T follicular helper cell (primary cell): ENCODE measurements at regions not wholly inside any gene's neighbourhood (a gene's known extent, or its start where the extent isn't known, plus 50 kb on each side); places are given as distances from the start of the nearest gene placed in this dataset.

Source experiments
- DNase-seq: peaks from one replicate; pipeline ENCODE4 v3.0.0-alpha.2; 2020; ENCODE audit warnings: low read depth

- no peak for DNase-seq
Observed at GRCh38 chr14:100658181-100658886, 68.4 kb upstream of the DLK1 start.

GRCh38 chr14:100659345-100660001, 67.2 kb upstream of the DLK1 start:
- DNase-seq = no peak

- DNase-seq = no peak
Observed at GRCh38 chr14:100660498-100660881, 66.2 kb upstream of the DLK1 start.

- no peak for DNase-seq
Observed at GRCh38 chr14:100660882-100661635, 65.6 kb upstream of the DLK1 start.

- DNase-seq = peak; percentile 37
Observed at GRCh38 chr14:100662879-100663760, 63.6 kb upstream of the DLK1 start.

GRCh38 chr14:100663761-100664052, 63.0 kb upstream of the DLK1 start:
- DNase-seq = no peak

- DNase-seq = no peak
Observed at GRCh38 chr14:100664231-100664630, 62.5 kb upstream of the DLK1 start.

- DNase-seq = no peak
Observed at GRCh38 chr14:100664841-100665510, 61.7 kb upstream of the DLK1 start.

GRCh38 chr14:100665511-100666032, 61.1 kb upstream of the DLK1 start:
- DNase-seq = no peak

GRCh38 chr14:100666403-100666802, 60.3 kb upstream of the DLK1 start:
- DNase-seq = no peak

- DNase-seq = no peak
Observed at GRCh38 chr14:100666851-100667250, 59.8 kb upstream of the DLK1 start.

- DNase-seq = no peak
Observed at GRCh38 chr14:100667656-100668055, 59.0 kb upstream of the DLK1 start.

GRCh38 chr14:100668352-100668751, 58.3 kb upstream of the DLK1 start:
- DNase-seq = no peak

GRCh38 chr14:100669011-100669412, 57.7 kb upstream of the DLK1 start:
- no peak for DNase-seq

- no peak for DNase-seq
Observed at GRCh38 chr14:100669468-100669867, 57.2 kb upstream of the DLK1 start.

GRCh38 chr14:100670017-100670752, 56.5 kb upstream of the DLK1 start:
- no peak for DNase-seq

- no peak for DNase-seq
Observed at GRCh38 chr14:100670753-100671049, 56.0 kb upstream of the DLK1 start.

GRCh38 chr14:100671386-100671901, 55.2 kb upstream of the DLK1 start:
- DNase-seq = no peak

GRCh38 chr14:100671906-100672305, 54.8 kb upstream of the DLK1 start:
- no peak for DNase-seq

- DNase-seq = no peak
Observed at GRCh38 chr14:100673085-100673806, 53.4 kb upstream of the DLK1 start.
